H54 (cell line): ENCODE measurements at regions not wholly inside any gene's neighbourhood (a gene's known extent, or its start where the extent isn't known, plus 50 kb on each side); places are given as distances from the start of the nearest gene placed in this dataset.

ENCODE experiments used
- DNase-seq: peaks from one replicate; pipeline ENCODE4 v3.0.0; 2011; ENCODE audit warnings: low spot score, mixed read lengths; ENCODE audit not compliant: insufficient read length
- FAIRE-seq: peaks from 3 replicates; lab custom pipeline; 2011; peaks lifted over from hg19 to GRCh38; lab: Jason Lieb, UNC
- POLR2A ChIP-seq: IDR thresholded peaks from 2 replicates; pipeline ENCODE4 v1.6.1; 2011; ENCODE audit warnings: low read depth, mild to moderate bottlenecking, low read length

- FAIRE-seq (no peak), DNase-seq (no peak)
- no peak for TF ChIP-seq POLR2A
These were observed 327.3 kb upstream of the TLE3 start for GRCh38 chr15:70424937-70425411.

DNA sequence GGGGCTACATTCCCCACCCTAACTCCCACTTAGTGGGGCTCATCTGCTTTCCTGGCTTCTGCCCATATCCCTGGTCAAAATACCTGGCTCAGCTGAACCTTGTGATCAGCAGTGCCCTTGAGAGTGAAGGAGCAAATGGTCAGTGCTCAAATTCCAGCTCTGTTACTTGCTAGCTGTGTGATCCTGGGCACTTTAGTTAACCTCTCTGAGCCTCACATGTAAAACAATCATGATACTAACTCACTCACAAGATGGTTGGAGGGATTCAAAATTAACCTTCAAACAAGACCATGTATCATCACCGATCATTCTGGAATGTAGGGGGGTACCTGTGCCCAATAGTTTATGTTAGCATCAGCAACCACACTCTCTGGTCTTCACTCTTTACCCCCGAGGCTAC lies 325.6 kb upstream of the TLE3 start:
- TF ChIP-seq POLR2A, result no peak
- no peak for DNase-seq
- FAIRE-seq, result no peak

- TF ChIP-seq POLR2A, result no peak
- DNase-seq (no peak), FAIRE-seq (no peak)
These were observed 324.6 kb upstream of the TLE3 start for GRCh38 chr15:70422342-70422741.

DNA sequence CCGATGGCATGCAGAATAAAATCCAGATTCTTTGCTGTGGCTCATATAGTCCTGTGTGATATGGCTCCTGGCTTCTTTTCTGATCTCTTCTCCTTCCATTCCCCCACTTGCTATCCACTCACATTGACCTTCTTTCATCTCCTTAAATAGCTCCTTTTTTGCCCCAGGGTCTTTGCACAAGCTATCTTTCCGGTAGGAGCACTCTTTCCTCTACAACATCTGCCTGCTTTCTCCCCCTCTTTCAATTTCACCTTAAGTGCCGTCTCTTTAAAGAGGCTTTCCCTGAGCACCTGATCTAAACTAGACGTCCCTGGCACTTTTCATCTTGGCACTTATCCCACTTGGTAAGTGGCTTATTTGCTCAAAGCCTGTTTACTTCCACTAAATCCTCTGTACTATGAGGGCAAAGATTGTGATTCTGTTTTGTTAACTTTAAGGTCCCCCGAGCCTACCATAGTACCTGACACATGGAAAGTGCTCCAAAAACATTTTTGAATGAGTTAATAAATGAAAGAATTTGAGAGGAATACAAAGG lies 323.3 kb upstream of the TLE3 start:
- no peak for TF ChIP-seq POLR2A
- FAIRE-seq (no peak), DNase-seq (no peak)

- FAIRE-seq (no peak), DNase-seq (no peak)
- TF ChIP-seq POLR2A, result no peak
These were observed 322.6 kb upstream of the TLE3 start for GRCh38 chr15:70420086-70420947.

- DNase-seq, result no peak
- no peak for FAIRE-seq
These were observed 321.2 kb upstream of the TLE3 start for GRCh38 chr15:70418943-70419342.

DNA sequence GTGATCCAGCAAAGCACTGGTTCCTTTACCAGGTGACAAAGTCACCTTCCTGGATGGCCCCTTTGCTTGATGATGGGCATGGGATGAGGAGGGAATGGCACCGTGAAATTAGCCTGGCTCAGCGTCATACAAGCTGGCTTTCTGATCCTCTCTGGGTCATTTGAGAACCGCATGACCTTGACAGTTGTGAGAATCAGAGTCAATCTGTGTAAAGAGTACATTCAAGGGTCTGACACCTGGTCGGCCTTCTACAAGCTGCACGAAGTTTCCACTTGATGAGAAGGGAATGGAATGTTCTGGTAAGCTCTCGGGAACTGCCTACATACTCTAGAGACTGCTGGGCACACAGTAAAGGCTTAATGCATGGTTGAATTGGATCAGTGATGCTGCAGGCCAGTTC lies 319.8 kb upstream of the TLE3 start:
- no peak for DNase-seq
- TF ChIP-seq POLR2A, result no peak
- FAIRE-seq, result no peak

More at GRCh38 chr15:70418943-70419342, 321.2 kb upstream of the TLE3 start:
- no peak for TF ChIP-seq POLR2A

- FAIRE-seq (no peak), DNase-seq (no peak)
- no peak for TF ChIP-seq POLR2A
These were observed 319.1 kb upstream of the TLE3 start for GRCh38 chr15:70416829-70417228.

GRCh38 chr15:70415398-70415797 lies 317.7 kb upstream of the TLE3 start:
- no peak for TF ChIP-seq POLR2A
- DNase-seq, result no peak
- FAIRE-seq, result no peak

GRCh38 chr15:70414626-70415025 lies 316.9 kb upstream of the TLE3 start:
- FAIRE-seq (no peak), DNase-seq (no peak)
- TF ChIP-seq POLR2A, result no peak

GRCh38 chr15:70412794-70413193 lies 315.1 kb upstream of the TLE3 start:
- TF ChIP-seq POLR2A, result no peak
- DNase-seq (no peak), FAIRE-seq (no peak)

- DNase-seq, result no peak
- TF ChIP-seq POLR2A, result no peak
- FAIRE-seq, result no peak
These were observed 313.6 kb upstream of the TLE3 start for GRCh38 chr15:70411143-70411863.

GRCh38 chr15:70410371-70410985 lies 312.8 kb upstream of the TLE3 start:
- DNase-seq (no peak), FAIRE-seq (no peak)
- TF ChIP-seq POLR2A, result no peak

DNA sequence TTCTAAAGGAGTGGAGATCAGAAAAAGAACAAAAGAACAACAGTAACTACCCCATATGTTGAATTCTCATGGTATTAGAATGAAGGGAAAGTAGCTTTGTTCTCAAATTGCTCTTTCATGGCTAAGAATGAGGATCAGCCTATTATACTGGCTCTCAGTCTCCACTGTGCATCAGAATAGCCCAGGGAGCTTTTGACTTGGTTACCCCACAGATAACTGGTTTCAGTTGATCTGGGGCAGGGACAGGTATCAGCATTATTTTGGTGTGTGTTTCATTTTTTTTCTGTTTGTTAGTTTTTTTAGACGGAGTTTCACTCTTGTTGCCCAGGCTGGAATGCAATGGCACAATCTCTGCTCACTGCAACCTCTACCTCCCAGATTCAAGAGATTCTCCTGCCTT lies 311.7 kb upstream of the TLE3 start:
- DNase-seq (no peak), FAIRE-seq (no peak)
- no peak for TF ChIP-seq POLR2A
